ENCODE measurements at regions not wholly inside any gene's neighbourhood (a gene's known extent, or its start where the extent isn't known, plus 50 kb on each side); places are given as distances from the start of the nearest gene placed in this dataset.
"Not testable (repeated sequence)": the region's sequence is repeated elsewhere in the genome, so short reads cannot be mapped to it uniquely, and the experiment has no call there.

DNA sequence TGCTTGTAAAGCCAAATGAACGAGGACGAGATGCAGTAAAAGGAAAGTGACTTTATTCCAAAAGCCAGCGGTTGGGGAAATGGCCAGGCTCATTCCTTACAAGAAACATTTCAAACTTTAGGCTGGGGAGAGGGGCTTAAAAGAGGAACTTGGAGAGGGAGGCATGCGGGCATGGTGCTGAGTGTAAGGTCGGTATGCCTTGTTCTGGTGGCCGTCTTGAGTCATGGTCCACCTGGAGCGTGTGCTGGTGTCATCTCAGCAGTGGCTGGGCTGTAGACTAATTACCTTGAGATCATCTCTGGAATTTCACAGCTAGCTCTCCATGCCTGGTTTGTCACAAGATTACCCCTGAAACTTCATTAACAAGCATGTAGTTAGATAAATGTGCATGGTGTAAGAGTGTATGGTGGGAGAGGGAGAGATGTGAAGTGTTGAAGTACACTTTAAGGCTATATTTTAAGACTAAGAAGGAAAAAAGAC lies 156.4 kb upstream of the PFN2 start:
- no peak for DNase-seq (ENCODE audit: low spot score)

DNA sequence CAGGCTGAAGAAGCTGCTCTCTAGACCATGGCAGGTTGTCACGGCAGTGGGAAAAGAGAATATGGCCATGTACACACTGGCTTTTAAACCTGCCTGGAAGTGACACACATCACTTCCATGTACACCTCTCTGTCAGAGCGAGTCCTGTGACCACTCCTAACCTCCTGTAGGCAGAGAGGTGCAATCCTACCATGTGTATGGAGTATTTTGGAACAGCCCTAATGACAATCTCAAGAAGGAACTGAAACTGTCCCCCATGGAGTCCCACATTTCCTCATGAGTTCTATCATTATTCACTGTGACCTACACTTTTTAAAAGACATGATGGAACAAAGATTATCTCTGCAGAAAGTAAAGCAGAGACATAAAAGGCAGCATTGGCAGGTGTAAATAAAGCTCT lies 153.4 kb upstream of the PFN2 start:
- no peak for DNase-seq (ENCODE audit: low spot score)

- DNase-seq (ENCODE audit: low spot score): not testable (repeated sequence)
These were observed 152.6 kb upstream of the PFN2 start for GRCh38 chr3:150123249-150123648.

GRCh38 chr3:150118219-150118618 lies 147.5 kb upstream of the PFN2 start:
- no peak for DNase-seq (ENCODE audit: low spot score)

DNA sequence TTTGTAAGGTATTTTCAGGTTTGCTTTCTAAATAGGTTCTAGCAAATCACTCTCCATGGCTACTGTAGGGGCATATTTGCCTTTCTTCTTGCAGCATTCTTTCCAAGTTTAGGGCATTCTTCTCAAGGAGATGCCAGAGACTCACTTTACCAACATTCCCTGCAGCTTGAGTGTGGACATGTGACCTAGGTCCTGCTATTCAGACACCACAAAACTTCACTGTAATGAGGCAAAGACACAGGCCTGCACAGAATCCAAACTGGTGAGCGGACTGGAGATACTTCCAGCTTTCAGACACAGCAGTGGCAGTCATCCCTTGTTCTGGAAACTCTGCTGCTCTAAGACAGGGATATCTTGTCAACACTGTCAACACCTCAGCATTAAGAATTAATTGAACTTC lies 146.4 kb upstream of the PFN2 start:
- DNase-seq (ENCODE audit: low spot score): peak; percentile 26

DNA sequence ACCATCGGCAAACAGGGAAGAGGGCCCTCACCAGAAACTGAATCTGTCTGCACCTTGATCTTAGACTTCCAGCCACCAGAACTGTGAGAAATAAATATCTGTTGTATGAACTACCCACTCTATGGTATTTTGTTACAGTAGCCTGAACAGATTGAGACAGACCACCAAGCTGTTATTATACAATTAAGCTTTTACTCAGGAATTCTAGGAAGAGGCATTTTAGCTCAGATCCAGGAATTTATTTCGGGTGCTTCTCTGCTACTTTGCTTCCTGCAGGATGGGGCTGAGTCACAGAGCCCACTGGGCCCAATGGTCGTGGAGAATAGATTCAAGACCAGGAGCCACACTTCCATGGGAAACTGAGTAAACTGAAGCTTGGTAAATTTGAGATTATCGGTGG lies 145.5 kb upstream of the PFN2 start:
- DNase-seq (ENCODE audit: low spot score): no peak

DNA sequence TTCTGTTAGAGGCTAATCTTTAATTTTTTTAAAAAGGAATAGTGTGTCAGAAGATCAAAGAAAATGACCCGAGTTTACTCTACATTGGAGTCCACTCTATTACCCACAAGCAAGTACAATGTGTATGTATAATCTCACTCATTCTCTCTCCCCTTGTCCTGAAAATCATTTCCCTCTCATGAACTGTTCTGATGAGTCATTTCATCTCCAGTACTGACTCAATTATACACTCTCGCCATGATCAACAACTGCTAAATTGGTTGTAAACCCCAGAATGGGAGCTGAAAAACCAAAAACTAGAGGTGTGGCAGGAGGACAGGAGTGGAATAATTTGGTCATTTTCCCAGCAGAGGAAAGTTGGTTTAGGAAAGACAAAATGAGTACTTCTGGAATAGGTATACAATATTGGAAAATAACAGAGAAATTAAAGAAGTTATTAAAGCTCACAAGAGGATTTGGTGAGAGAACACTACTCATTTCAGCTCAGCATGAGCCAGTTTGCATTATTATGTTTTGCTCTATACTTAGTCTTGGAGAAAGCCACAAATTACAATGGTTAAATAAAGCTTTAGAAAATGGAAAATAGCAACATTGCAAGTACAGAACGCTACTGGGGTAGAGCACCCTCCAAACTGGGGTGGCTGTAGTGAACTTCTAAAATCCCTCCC lies 144.3 kb upstream of the PFN2 start:
- DNase-seq (ENCODE audit: low spot score): peak; percentile 46

GRCh38 chr3:150114273-150114672 lies 143.6 kb upstream of the PFN2 start:
- no peak for DNase-seq (ENCODE audit: low spot score)

GRCh38 chr3:150110097-150110496 lies 139.4 kb upstream of the PFN2 start:
- no peak for DNase-seq (ENCODE audit: low spot score)

GRCh38 chr3:150107429-150108175 lies 136.9 kb upstream of the PFN2 start:
- DNase-seq (ENCODE audit: low spot score): no peak

DNA sequence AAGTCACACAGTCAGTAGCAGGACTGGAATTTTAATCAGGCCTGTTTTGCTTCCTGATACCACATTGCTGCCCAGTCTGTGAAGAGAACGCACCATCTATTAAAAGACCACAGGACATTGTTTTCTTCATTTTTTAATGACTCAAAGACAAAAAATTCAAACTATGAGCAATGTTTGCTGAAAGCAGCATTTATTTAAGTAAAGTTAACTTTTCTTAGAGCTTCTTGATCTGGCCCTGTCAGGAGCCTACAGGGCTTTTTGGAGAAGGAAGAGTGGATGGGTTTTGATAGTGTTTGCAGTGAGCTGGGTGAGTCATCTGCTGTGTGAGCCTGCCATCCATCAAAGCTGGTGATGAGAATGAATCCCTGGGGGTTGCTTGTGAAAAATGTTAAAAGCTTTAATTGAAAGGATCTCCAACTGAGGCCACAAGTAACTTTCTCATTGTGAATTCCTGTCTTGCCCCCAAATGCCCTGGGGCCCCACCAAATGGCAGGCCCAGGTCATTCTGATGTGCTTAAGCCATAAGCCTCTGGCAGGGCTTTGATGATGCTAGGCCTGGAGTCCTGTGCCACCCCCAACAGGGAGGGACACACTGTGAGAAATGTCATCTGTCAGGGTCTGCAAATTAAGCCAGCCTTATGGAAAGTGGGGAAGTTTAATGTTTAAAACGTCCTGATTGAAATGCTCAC lies 136.2 kb upstream of the PFN2 start:
- DNase-seq (ENCODE audit: low spot score): peak; percentile 91

DNA sequence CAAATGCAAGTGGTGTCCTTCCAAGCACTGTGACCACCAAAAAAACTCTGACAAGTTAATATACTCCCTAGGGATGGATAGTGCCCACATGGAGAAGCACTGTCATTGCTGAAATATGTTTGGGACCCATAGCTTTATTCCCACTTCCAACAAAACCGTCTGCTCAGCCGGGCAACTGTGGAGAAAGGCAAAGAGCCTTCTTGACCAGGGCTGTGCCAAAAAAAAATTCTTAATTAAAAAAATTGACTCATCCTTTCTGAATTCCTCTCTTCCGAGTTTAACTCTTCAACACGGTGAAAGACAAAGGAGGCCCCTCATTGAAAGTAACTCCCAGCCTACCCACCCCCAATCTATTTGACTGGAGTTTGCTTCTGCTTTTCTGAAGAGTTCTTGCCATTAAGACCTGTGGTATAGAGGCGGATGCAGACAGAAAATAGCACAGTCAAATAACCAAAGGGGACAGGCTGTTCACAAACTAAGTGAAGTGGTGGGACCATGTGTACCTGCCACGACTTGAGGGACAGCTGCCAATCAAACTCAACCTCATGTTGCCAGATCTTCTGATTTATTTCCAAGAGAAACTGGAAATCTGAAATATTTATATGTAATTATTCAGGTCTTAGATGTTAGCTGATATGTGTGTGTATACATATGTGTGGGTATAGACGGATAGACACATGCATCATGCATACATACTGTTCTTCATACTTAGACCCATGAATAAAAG lies 135.4 kb upstream of the PFN2 start:
- peak; percentile 45 for DNase-seq (ENCODE audit: low spot score)

- DNase-seq (ENCODE audit: low spot score): no peak
These were observed 134.3 kb upstream of the PFN2 start for GRCh38 chr3:150105025-150105424.

DNA sequence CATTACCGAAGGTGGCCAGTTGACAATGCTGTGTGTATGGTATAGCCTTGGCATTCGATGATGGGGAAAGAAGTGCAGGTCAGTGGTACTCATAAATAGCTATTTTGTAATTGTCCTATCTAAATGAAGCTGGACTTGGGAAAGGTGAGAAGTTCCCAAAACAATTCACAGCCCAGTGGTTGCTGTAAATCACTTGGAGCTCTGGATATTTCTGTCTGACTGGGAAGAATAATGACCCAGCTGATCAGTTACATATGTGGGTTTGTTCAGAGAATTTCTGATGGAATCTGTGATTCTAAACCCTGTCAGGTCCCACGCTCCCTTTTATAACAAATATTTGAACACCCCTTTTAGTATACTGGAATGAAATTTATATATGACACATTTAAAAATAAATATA lies 133.9 kb upstream of the PFN2 start:
- DNase-seq (ENCODE audit: low spot score): no peak

DNA sequence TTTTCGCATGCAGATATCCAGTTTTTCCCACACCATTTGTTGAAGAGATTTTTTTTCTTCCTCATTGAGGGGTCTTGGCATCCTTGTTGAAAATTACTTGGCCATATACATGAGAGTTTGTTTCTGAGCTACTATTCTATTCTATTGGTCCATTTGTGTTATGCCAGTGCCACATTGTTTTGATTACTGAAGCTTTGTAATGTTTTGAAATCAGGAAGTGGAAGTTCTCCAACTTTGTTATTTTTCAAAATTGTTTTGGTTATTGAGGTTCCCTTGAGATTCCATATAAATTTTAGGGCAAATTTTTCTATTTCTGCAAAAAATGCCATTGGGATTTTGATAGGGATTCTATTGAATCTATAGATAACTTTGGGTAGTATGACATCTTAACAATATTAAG lies 130.3 kb upstream of the PFN2 start:
- DNase-seq (ENCODE audit: low spot score): no peak

DNA sequence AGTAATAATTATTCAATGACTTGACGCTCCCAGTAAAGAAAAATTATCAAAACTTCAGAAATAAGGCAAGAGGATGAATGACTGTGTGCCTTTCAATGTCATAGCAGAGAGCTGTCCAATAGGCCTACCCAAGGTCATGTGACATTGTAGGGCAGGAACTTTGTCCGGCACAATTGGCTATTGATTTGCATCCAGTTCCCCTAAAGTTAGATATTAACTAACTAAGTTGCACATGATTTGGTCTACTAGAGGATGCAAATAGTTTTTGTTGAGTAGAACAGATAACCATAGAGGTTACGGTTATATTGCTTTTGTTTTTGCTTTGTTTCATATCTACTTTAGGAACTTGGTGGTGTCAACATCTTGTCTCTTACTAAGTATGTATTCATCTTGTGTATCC lies 127.9 kb upstream of the PFN2 start:
- no peak for DNase-seq (ENCODE audit: low spot score)

GRCh38 chr3:150097588-150097890 lies 126.8 kb upstream of the PFN2 start:
- peak; percentile 50 for DNase-seq (ENCODE audit: low spot score)

GRCh38 chr3:150096700-150097587 lies 126.2 kb upstream of the PFN2 start:
- no peak for DNase-seq (ENCODE audit: low spot score)

DNA sequence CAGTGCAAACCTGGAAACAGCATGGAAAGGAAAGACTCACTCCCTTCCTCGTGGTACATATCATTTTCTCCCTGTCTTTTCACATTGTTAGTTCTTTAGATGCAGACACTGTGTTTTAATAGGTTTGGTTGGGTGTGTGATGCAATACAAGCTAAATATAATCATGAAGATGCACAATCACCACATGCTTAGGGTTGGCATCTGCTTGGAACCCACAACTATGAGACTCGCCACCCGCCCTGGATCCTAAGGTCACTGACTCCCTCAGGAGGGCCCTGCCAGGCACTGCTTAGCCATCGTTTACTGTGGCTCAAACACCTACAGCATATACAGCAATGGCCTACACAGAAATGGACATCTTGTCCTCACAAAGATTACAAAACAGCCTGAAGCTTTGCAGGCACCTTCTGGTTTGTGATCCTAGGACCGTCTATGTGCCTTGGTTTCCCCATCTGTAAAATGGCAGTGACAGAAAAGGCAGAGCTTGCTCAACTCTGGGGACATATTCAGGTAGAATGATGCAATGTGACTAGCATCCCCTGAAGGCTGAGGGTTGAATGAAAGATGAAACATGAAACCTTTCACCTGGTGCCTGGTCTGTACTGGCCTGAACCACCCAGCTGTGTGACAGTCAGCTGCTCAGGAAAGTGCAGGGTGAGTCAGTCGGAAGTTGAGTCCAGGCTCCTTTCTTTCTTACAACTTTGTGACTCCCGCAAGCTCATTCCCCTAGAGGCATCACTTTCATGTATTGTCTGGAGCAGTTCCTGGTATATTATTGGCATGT lies 123.6 kb upstream of the PFN2 start:
- DNase-seq (ENCODE audit: low spot score): peak; percentile 31

GRCh38 chr3:150091626-150092025 lies 120.9 kb upstream of the PFN2 start:
- no peak for DNase-seq (ENCODE audit: low spot score)

GRCh38 chr3:150090877-150091276 lies 120.2 kb upstream of the PFN2 start:
- no peak for DNase-seq (ENCODE audit: low spot score)
